ENCODE measurements at regions not wholly inside any gene's neighbourhood (a gene's known extent, or its start where the extent isn't known, plus 50 kb on each side); places are given as distances from the start of the nearest gene placed in this dataset.
"Not testable (repeated sequence)": the region's sequence is repeated elsewhere in the genome, so short reads cannot be mapped to it uniquely, and the experiment has no call there.

- DNase-seq, result no peak
Observed at GRCh38 chr6:66499851-66500250, 792.8 kb upstream of the EYS start.

GRCh38 chr6:66496659-66497058 is 789.6 kb upstream of the EYS start:
- no peak for DNase-seq

GRCh38 chr6:66494643-66495042 is 787.6 kb upstream of the EYS start:
- DNase-seq, result not testable (repeated sequence)

GRCh38 chr6:66489269-66489987 is 782.4 kb upstream of the EYS start:
- no peak for DNase-seq

GRCh38 chr6:66481216-66481615 is 774.2 kb upstream of the EYS start:
- no peak for DNase-seq

GRCh38 chr6:66478705-66479104 is 771.7 kb upstream of the EYS start:
- no peak for DNase-seq

- DNase-seq, result no peak
Observed at GRCh38 chr6:66435321-66435720, 728.3 kb upstream of the EYS start.

GRCh38 chr6:66429210-66429609 is 722.2 kb upstream of the EYS start:
- no peak for DNase-seq

- DNase-seq, result no peak
Observed at GRCh38 chr6:66423047-66423446, 716.0 kb upstream of the EYS start.

- DNase-seq, result peak; percentile 14
Observed at GRCh38 chr6:66421570-66421969, 714.5 kb upstream of the EYS start.

- no peak for DNase-seq
Observed at GRCh38 chr6:66418906-66419305, 711.9 kb upstream of the EYS start.

- DNase-seq, result no peak
Observed at GRCh38 chr6:66403966-66404365, 696.9 kb upstream of the EYS start.

GRCh38 chr6:66402873-66403272 is 695.8 kb upstream of the EYS start:
- no peak for DNase-seq

- no peak for DNase-seq
Observed at GRCh38 chr6:66396549-66396948, 689.5 kb upstream of the EYS start.

- DNase-seq, result no peak
Observed at GRCh38 chr6:66396145-66396544, 689.1 kb upstream of the EYS start.

GRCh38 chr6:66390393-66390792 is 683.4 kb upstream of the EYS start:
- no peak for DNase-seq

GRCh38 chr6:66376001-66376400 is 669.0 kb upstream of the EYS start:
- no peak for DNase-seq

- DNase-seq, result no peak
Observed at GRCh38 chr6:66369407-66369806, 662.4 kb upstream of the EYS start.

GRCh38 chr6:66362888-66363287 is 655.9 kb upstream of the EYS start:
- DNase-seq, result no peak

- no peak for DNase-seq
Observed at GRCh38 chr6:66361886-66362285, 654.9 kb upstream of the EYS start.

- no peak for DNase-seq
Observed at GRCh38 chr6:66357781-66358180, 650.8 kb upstream of the EYS start.

GRCh38 chr6:66355471-66355870 is 648.4 kb upstream of the EYS start:
- DNase-seq, result no peak

- no peak for DNase-seq
Observed at GRCh38 chr6:66344796-66345195, 637.8 kb upstream of the EYS start.

- DNase-seq, result no peak
Observed at GRCh38 chr6:66340736-66341135, 633.7 kb upstream of the EYS start.

GRCh38 chr6:66336176-66336575 is 629.1 kb upstream of the EYS start:
- DNase-seq, result no peak

Measured in right hindlimb (tissue), 1 donor.